GM20000 (cell line): ENCODE measurements at regions not wholly inside any gene's neighbourhood (a gene's known extent, or its start where the extent isn't known, plus 50 kb on each side); places are given as distances from the start of the nearest gene placed in this dataset.

Source experiments
- DNase-seq: peaks from one replicate; pipeline ENCODE4 v3.0.0; 2012; ENCODE audit warnings: low spot score
- TF ChIP-seq, protein P1 (sequence below): IDR thresholded peaks from 2 replicates; pipeline ENCODE4 v1.5.1; 2012; ENCODE audit warnings: mild to moderate bottlenecking, control low read depth; ENCODE audit errors: extremely low read depth, missing control alignments

DNA sequence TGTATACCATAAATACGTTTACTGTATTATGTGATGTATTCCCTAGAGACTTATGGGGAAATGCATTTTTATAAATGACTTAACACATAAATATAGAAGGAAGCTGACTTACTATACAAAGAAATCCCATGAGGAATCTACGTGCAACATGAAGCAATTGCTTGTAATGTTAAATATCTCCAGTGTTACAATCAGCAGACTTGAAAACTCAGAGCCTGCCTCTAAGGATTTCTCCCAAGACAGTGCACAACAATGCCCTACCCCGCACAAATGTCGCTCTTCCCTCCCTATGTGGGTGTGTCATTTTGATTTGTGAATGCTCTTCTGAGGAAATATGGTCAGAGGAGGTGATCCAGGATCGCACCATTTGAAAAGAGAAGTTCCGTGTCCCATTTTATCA is 629.0 kb downstream of the NR2F2 start:
- DNase-seq = no peak
- TF ChIP-seq, protein P1, sequence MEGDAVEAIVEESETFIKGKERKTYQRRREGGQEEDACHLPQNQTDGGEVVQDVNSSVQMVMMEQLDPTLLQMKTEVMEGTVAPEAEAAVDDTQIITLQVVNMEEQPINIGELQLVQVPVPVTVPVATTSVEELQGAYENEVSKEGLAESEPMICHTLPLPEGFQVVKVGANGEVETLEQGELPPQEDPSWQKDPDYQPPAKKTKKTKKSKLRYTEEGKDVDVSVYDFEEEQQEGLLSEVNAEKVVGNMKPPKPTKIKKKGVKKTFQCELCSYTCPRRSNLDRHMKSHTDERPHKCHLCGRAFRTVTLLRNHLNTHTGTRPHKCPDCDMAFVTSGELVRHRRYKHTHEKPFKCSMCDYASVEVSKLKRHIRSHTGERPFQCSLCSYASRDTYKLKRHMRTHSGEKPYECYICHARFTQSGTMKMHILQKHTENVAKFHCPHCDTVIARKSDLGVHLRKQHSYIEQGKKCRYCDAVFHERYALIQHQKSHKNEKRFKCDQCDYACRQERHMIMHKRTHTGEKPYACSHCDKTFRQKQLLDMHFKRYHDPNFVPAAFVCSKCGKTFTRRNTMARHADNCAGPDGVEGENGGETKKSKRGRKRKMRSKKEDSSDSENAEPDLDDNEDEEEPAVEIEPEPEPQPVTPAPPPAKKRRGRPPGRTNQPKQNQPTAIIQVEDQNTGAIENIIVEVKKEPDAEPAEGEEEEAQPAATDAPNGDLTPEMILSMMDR = no peak

DNA sequence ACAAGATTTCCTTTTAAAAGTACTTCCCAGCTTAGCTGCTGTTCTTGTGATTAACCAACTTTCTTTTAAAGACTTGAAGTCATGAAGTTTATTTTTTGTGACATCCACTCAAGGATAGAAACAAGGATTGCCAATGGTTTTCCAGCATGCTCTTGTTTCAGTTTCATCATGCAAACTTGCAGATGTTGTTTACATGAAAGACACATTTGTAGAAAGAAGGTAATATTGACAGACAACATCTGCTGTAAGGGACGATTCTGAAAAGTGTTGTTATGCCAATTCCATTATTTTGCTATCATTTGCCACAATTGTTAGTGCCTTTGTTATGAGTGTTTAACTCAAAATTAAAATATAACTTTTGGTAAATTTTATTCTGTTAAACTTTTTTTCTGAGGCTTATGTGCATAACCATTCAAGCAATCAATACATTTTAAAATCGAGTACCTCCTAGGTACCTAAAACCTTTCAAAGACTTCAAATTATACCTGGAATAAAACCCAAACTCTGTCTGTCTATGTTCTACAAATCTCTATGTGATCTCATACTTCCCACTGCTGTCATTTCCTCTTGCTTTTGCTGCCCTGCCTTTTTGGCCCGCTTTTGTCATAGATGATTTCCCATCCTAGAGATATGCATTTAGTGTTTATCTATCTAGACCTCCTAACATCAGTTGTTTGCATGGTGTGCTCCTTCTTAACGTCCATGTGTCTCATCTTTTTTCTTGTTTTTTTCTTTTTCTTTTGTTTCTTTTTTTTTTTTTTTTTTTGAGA is 630.4 kb downstream of the NR2F2 start:
- TF ChIP-seq, protein P1 = no peak
- no peak for DNase-seq

DNA sequence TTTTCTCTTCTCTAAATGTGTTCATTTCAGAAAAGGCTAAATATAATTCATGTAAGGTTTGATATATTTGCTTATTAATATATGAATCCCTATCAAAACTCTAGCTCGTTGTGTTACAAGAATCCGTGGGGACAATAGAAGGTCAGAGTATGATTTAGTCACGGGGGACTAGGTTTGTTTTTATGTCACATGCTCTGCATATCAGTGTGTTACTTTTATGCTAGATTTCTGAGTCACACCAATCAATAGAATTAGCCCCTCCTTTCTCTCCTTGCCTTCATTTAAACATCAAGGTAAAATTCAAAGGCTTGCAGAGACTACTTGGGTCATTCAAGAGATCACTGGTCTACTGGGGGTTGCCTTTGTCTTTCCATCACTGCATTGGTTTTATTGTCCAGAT is 636.1 kb downstream of the NR2F2 start:
- TF ChIP-seq, protein P1 = no peak
- no peak for DNase-seq

DNA sequence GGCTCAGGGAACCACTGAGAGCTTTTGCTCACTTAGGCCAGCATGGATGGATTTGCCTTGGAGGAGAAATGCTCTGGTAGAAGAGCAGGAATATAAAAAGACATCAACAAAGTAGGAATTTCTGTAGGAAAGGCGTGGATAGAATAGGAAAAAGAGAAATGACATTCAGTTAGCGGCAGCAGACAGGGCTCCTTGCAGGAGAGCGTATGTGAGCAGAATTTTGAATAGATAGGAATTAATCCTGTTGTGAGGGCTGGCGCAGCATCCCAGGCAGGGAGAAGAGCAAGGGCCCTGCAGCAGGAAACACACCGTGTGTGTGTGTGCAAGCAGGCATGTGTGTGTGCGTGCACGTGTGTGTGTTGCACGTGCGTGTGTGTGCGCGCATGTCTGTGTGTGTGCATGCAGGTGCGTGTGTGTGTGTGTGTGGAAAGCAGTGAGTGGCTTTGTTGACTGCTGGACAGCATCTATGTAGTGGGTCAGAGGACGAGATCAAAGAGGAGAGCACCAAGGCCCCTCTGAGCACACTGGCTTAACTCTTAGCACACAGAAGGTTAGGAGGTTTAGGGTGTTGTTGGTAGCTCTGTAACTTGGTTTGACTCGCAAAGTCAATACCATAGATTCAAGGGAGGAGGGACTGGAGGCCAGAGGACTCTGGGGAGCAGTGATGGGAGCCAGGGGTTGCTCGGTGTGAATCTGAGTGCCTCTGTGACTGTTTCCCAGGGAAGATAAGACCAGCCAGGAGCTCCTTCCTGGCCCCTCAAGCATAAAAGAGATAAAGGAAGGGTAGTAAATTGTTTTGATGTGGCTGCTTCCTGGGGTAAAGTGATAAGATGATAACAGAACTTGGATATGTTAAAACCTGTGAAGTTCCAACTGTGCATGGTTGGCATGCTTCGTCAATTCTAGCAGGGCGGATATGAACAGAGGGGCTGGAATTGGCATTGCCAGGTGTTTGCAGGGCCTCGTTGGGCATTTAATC is 639.5 kb downstream of the NR2F2 start:
- TF ChIP-seq, protein P1 = no peak
- no peak for DNase-seq

DNA sequence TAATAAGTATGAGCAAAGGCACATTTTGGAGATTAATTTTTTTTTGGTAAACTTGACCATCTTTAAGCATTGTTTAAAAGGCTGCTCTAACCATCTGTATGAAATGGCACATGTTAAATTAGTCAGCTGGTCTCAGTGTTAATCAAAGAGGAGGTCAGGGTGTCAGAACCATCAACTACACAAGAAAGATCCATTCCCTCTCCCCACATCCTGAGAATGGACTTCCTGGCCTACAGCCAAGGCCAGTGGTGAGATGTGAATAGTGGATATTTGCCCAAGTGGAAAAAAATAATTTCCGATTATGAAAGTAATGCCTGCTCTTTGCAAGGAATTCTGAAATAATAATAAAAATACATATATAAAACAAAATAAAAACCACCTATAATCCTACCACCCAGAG is 641.7 kb downstream of the NR2F2 start:
- DNase-seq = no peak
- TF ChIP-seq, protein P1 = no peak

DNA sequence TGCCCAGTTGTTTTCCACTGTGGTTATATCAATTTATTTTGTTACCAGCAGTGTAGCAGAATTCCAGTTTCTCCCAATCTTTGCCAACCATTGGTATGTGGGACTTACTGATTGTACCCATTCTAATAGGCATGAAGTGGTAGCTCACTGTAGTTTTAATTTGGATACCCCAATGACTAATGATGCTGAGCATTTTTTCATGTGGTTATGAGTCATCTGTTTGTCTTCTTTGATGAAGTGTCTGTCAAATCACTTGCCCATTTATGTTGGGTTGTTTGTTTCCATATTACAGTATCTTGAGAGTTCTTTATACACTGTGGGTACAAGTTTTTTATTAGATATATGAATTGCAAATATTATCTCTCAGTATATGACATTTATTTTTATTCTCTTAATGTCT is 644.3 kb downstream of the NR2F2 start:
- TF ChIP-seq, protein P1 = no peak

DNA sequence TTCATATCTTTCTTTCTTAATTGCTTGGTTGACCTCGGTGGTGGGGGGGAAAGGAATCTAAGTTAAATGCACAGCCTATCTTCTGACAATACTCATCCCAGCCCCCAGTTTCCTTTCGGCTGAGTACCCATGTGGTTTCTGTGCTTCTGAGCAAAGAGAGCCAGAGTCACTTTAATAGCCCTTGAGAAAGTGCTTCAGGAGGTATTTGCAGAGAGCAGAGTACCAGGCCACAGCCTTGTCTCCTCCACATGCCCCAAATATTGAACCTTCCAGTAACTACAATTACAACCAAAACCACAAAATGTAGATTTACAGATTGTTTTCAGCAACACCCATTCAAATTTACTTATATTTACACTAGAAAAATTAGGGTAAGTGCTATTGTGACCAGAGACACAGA is 647.4 kb downstream of the NR2F2 start:
- TF ChIP-seq, protein P1 = no peak

More for the DNA sequence above, 644.3 kb downstream of the NR2F2 start:
- no peak for DNase-seq

More for the DNA sequence above, 647.4 kb downstream of the NR2F2 start:
- DNase-seq = no peak
